Right lobe of liver (tissue), 6 donors: ENCODE measurements at regions not wholly inside any gene's neighbourhood (a gene's known extent, or its start where the extent isn't known, plus 50 kb on each side); places are given as distances from the start of the nearest gene placed in this dataset.

ENCODE experiments used
- ATAC-seq, 4 donors: fragments of 200-7000 bp; cut with Tn5 transposase; one replicate each; pipeline ENCODE4 v1.9.1; 2020; ENCODE audit warnings: mild to moderate bottlenecking in 4 of 4, moderate library complexity in 4 of 4
- DNase-seq, 3 donors: peaks; one replicate each; pipeline ENCODE4 v3.0.0-alpha.2; 2020
- H3K27ac ChIP-seq, 3 donors: fragments of 200-600 bp; one replicate each; pipeline ENCODE4 v1.8.0; 2022
- H3K27me3 ChIP-seq, 2 donors: fragments of 200-600 bp; one replicate each; pipeline ENCODE4 v1.8.0; 2022
- H3K36me3 ChIP-seq, 4 donors: fragments of 200-600 bp; sonication (generic) in 1 of 4; one replicate each; pipeline versions ENCODE4 v1.5.1 to v1.8.0; 2017 to 2022; ENCODE audit warnings: control low read depth in 1 of 4
- H3K4me1 ChIP-seq, 4 donors: fragments of 200-600 bp; sonication (generic) in 1 of 4; one replicate each; pipeline versions ENCODE4 v1.5.1 to v1.8.0; 2017 to 2022; ENCODE audit warnings: control low read depth in 1 of 4
- H3K4me3 ChIP-seq, 3 donors: fragments of 200-600 bp; one replicate each; pipeline ENCODE4 v1.8.0; 2022
- H3K9me3 ChIP-seq, 4 donors: fragments of 200-600 bp; sonication (generic) in 1 of 4; one replicate each; pipeline versions ENCODE4 v1.5.1 to v1.8.0; 2017 to 2022; ENCODE audit warnings: control low read depth in 1 of 4
- CTCF ChIP-seq, 4 donors: fragments of 200-600 bp in 3 of 4; fragments of 450-650 bp in 1 of 4; IDR thresholded peaks; one replicate each; pipeline versions ENCODE4 v1.5.1 to v1.8.0; 2016 to 2022; ENCODE audit warnings: antibody characterized with exemption in 4 of 4, mild to moderate bottlenecking in 2 of 4
- POLR2A ChIP-seq: fragments of 450-650 bp; IDR thresholded peaks from one replicate; pipeline ENCODE4 v1.6.1; 2017; ENCODE audit warnings: antibody characterized with exemption, mild to moderate bottlenecking
- WGBS: methylation state at CpG from one replicate; pipeline ENCODE4 v1.1.6; 2018; ENCODE audit warnings: low coverage, low lambda C conversion rate; ENCODE audit not compliant: insufficient coverage; ENCODE audit errors: missing lambda C conversion rate; 5-methylcytosine and 5-hydroxymethylcytosine counted together
- intact Hi-C, 2 donors: fragments of 100-400 bp; cut with DNase I; formaldehyde crosslinking; loops; one replicate each; pipeline versions ENCODE4 v1.11.2 to v1.14.1; 2022
- donor health status: DM: no; HTN: yes; CAD: no.
- donor health status: DM: no; HTN: no; CAD: no.
- donor health status: DM: no; HTN: no; CAD: no.
- donor health status: DM: no; HTN: yes; CAD: no.
- donor health status: DM: no; HTN: yes; CAD: no.

- Histone ChIP-seq H3K36me3 (no peaks in the 10 kb centered on the region), H3K27ac (no peak overlapping the region), H3K27me3 (no peaks in the 10 kb centered on the region), H3K9me3 (no peaks in the 10 kb centered on the region), H3K4me1 (no peaks in the 10 kb centered on the region), H3K4me3 (no peak overlapping the region)
- TF ChIP-seq POLR2A (no peak), CTCF (IDR thresholded peaks at IDR 0.05) (no peak)
- intact Hi-C loops: no loop called here
- ATAC-seq (no peak), DNase-seq (no peak)
Measured at GRCh38 chr11:128254941-128255340, 332.4 kb downstream of the ETS1 start.

- H3K27me3 ChIP-seq: no peaks in the 10 kb centered on the region
- 66% methylated on average over 2 of the region's 2 CpGs for WGBS
- no peaks in the 10 kb centered on the region for H3K9me3 ChIP-seq
- no peak for TF ChIP-seq CTCF (IDR thresholded peaks at IDR 0.05)
- TF ChIP-seq POLR2A: no peak
- ATAC-seq (no peak), DNase-seq (no peak)
- no peaks in the 10 kb centered on the region for H3K4me1 ChIP-seq
- no peak overlapping the region for H3K27ac ChIP-seq
- no peaks in the 10 kb centered on the region for H3K36me3 ChIP-seq
- intact Hi-C loops: no loop called here
- no peak overlapping the region for H3K4me3 ChIP-seq
Measured at GRCh38 chr11:128251140-128251539, 336.2 kb downstream of the ETS1 start.

- 90% methylated on average over 2 of the region's 2 CpGs for WGBS
- ATAC-seq (peak in 1 of 4 donors; percentile 18), DNase-seq (no peak)
- intact Hi-C loops: no loop called here
- TF ChIP-seq POLR2A: no peak
- Histone ChIP-seq H3K4me3 (no peak overlapping the region), H3K9me3 (no peaks in the 10 kb centered on the region), H3K27me3 (no peaks in the 10 kb centered on the region), H3K27ac (no peak overlapping the region), H3K4me1 (no peaks in the 10 kb centered on the region), H3K36me3 (no peaks in the 10 kb centered on the region)
Measured at GRCh38 chr11:128250482-128250881, 336.9 kb downstream of the ETS1 start.

GRCh38 chr11:128246810-128247594 lies 340.4 kb downstream of the ETS1 start:
- no peaks in the 10 kb centered on the region for H3K27me3 ChIP-seq
- H3K36me3 ChIP-seq: no peaks in the 10 kb centered on the region
- H3K4me1 ChIP-seq: no peaks in the 10 kb centered on the region
- H3K9me3 ChIP-seq: no peaks in the 10 kb centered on the region
- TF ChIP-seq CTCF (IDR thresholded peaks at IDR 0.05) (no peak), POLR2A (no peak)
- DNase-seq (no peak), ATAC-seq (no peak)
- H3K27ac ChIP-seq: no peak overlapping the region
- intact Hi-C loops: no loop called here
- H3K4me3 ChIP-seq: no peak overlapping the region
- WGBS: 66% methylated on average over 6 of the region's 6 CpGs

- ATAC-seq (peak in 1 of 4 donors; percentile 48), DNase-seq (no peak)
- Histone ChIP-seq H3K4me1 (no peaks in the 10 kb centered on the region), H3K9me3 (no peaks in the 10 kb centered on the region), H3K4me3 (no peak overlapping the region), H3K36me3 (no peaks in the 10 kb centered on the region), H3K27me3 (no peaks in the 10 kb centered on the region), H3K27ac (no peak overlapping the region)
- WGBS: 39% methylated on average over 7 of the region's 8 CpGs
- intact Hi-C loops: no loop called here
- no peak for TF ChIP-seq CTCF (IDR thresholded peaks at IDR 0.05)
- no peak for TF ChIP-seq POLR2A
Measured at GRCh38 chr11:128246364-128246801, 341.0 kb downstream of the ETS1 start.
